Fibroblast of pulmonary artery (primary cell): ENCODE measurements at regions not wholly inside any gene's neighbourhood (a gene's known extent, or its start where the extent isn't known, plus 50 kb on each side); places are given as distances from the start of the nearest gene placed in this dataset.

Experiments used
- DNase-seq: peaks from one replicate; pipeline ENCODE4 v3.0.0-alpha.2; 2010; ENCODE audit warnings: low read depth
- H3K4me3 ChIP-seq: replicated peaks from 2 replicates; pipeline ENCODE4 v1.5.1; 2011; ENCODE audit warnings: low read depth, mild to moderate bottlenecking, control low read depth, low read length, moderate library complexity
- TF ChIP-seq, protein P1 (sequence below): IDR thresholded peaks from 2 replicates; pipeline ENCODE4 v1.5.1; 2011; ENCODE audit warnings: mild to moderate bottlenecking, control low read depth, low read length, inconsistent platforms; ENCODE audit errors: missing control alignments

DNA sequence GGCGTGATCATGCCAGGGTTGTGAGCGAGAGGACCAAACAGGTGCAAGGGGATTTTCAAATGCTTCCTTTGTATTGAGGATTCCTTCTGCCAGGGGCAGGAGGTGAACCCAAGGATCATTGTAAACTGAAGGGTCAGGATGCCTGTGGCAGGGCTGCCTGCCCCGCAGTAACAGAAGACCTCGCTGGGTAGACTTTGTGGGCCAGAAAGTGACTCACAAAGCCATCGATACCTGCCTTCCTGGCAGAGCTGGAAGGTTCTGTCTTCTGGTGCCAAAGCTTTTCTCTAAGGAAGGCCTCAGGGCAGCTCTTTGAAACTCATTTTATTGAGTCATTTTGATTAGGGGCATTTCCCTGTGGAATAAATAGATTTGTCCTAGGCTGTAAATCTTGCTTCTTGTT, 223.4 kb downstream of the ICE1 start:
- DNase-seq: no peak
- TF ChIP-seq, protein P1, sequence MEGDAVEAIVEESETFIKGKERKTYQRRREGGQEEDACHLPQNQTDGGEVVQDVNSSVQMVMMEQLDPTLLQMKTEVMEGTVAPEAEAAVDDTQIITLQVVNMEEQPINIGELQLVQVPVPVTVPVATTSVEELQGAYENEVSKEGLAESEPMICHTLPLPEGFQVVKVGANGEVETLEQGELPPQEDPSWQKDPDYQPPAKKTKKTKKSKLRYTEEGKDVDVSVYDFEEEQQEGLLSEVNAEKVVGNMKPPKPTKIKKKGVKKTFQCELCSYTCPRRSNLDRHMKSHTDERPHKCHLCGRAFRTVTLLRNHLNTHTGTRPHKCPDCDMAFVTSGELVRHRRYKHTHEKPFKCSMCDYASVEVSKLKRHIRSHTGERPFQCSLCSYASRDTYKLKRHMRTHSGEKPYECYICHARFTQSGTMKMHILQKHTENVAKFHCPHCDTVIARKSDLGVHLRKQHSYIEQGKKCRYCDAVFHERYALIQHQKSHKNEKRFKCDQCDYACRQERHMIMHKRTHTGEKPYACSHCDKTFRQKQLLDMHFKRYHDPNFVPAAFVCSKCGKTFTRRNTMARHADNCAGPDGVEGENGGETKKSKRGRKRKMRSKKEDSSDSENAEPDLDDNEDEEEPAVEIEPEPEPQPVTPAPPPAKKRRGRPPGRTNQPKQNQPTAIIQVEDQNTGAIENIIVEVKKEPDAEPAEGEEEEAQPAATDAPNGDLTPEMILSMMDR: no peak
- H3K4me3 ChIP-seq: no peak overlapping the region

DNA sequence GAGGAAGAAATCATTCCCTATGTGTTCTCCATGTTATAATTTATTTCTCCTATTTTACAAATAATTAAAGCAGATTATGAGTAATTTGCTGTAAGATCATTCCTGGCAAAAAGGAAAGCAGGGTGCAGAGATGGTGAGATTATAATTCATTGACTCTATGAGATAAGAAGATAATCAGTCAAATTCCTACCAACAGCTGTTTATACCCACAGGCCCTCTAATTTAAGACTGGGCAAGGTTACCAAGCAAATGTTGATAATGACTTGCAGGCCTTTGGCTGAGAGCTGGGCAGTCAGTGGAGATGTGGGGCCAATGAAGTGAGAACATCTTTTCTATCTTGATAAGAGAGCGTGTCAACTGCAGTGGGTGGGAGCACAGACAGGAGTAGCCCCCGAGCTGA, 222.7 kb downstream of the ICE1 start:
- TF ChIP-seq, protein P1: no peak

DNA sequence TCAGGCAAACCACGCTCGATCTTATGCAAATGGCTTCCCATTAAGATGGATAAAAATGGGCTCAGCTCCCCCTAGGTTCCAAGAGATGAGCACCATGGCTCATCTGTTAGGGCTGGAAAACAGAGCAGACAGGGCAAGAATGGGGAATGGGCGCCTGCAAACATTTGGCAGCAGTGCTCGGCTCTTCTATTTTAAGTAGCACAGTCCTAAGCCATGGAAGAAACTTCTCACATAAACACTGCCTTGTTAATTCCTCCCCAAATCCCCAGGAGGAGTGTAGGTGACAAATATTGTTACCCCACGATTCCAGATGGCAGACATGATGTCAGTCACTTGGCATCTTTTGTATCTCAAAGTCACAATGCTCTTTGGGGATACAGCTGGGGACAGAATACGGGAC, 221.8 kb downstream of the ICE1 start:
- no peak overlapping the region for H3K4me3 ChIP-seq
- no peak for DNase-seq
- TF ChIP-seq, protein P1: no peak

More for the DNA sequence above, 222.7 kb downstream of the ICE1 start:
- no peak for DNase-seq
- H3K4me3 ChIP-seq: no peak overlapping the region

DNA sequence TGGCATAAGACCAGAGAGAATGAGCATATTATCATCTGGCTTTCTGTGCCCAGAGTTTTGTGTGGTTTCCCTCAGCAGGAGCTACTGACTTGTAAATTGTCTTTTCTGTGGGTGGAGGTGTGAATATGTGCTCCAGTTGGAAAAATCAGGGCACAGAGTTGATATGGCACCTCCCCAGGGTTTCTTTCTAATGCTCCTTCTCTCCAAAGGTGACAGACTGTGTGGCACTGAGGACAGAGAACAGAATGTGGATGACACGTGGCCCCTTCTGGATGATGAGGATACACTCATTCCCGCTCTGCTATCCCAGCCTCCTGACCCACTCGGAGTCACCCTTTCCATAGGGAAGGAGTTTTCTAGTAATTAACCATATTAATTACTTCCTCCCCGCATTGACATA, 221.0 kb downstream of the ICE1 start:
- TF ChIP-seq, protein P1: no peak
- no peak for DNase-seq
- H3K4me3 ChIP-seq: no peak overlapping the region

DNA sequence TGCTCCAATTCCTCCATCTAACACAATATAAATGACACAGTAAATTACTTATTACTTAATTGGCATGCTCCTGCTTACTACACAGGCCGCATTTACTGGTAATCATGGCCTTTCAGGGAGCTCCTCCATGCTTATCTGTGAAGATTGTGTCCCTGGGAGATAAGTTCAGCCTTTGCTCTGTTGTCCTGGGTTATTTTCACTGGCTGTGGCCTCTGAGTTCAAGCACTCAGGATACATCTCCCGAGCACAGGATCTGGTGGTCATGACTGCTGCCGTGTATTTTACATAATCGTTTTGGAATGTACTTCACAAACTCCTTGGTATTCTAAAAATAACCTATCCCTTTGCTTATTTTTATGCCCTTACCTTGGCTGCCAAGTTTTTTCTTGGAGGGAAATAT, 215.7 kb downstream of the ICE1 start:
- no peak for DNase-seq
- H3K4me3 ChIP-seq: no peak overlapping the region
- TF ChIP-seq, protein P1: no peak

DNA sequence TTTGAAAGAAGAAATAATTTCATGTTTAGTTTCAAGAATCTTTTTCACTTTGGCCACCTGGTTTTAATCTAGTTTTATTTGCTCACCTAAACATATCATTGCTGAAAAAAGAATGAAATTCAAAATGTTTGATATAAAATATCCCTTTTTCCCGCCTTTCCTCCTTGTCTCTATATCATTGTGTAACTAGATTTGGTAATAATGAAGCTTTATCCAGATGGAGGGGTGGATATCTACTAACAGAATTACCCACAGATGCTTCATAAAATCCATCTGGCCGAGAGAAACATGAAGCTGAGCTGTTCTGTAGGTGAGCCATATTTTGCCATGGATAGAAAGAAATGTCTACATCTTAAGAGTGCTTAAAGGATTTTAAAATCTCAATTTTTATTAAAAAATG, 214.7 kb downstream of the ICE1 start:
- TF ChIP-seq, protein P1: no peak
- no peak overlapping the region for H3K4me3 ChIP-seq
- DNase-seq: no peak

DNA sequence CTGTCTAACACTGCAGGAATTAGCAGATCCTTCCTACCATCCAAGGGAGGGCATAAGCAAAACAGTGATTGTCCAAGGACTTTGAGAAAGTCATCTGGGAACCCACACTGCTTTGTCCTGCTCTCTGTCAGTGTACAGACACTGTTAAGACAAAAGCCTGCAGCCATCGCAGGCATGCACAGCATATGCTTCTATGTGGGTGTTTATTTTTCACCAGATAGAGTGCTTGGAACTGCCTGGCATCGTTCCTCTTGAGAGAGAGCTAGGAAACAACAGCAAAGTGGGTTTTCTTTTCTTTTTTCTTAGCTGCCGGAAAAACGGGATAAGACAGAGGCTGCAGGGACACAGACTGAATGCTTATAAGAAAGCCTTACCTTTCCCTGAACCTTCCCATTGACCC, 212.3 kb downstream of the ICE1 start:
- TF ChIP-seq, protein P1: no peak
- no peak for DNase-seq
- no peak overlapping the region for H3K4me3 ChIP-seq
